Kidney (tissue), 13 donors: ENCODE measurements at regions not wholly inside any gene's neighbourhood (a gene's known extent, or its start where the extent isn't known, plus 50 kb on each side); places are given as distances from the start of the nearest gene placed in this dataset.
"Not testable (repeated sequence)": the region's sequence is repeated elsewhere in the genome, so short reads cannot be mapped to it uniquely, and the experiment has no call there.

Experiments
- DNase-seq, 5 donors: peaks; one replicate each; pipeline ENCODE4 v3.0.0-alpha.2; 2013 to 2020
- FAIRE-seq: peaks from 2 replicates; lab custom pipeline; 2012; peaks lifted over from hg19 to GRCh38; lab: Jason Lieb, UNC
- H3K27ac ChIP-seq, 2 donors: one replicate each; pipeline ENCODE4 v1.7.0; 2013; ENCODE audit warnings: low read depth in 2 of 2, low read length in 2 of 2, inconsistent platforms in 1 of 2
- H3K27me3 ChIP-seq: one replicate; pipeline ENCODE4 v1.7.1; 2013; ENCODE audit warnings: low read length, inconsistent platforms; ENCODE audit not compliant: control insufficient read depth, insufficient read depth
- H3K36me3 ChIP-seq, 3 donors: one replicate each; pipeline versions ENCODE4 v1.7.0 to v1.7.1; 2013; ENCODE audit warnings: low read length in 3 of 3, control low read depth in 1 of 3, inconsistent platforms in 1 of 3; ENCODE audit not compliant: insufficient read depth in 3 of 3, control insufficient read depth in 2 of 3
- H3K4me1 ChIP-seq, 3 donors: one replicate each; pipeline versions ENCODE4 v1.7.0 to v1.7.1; 2013; ENCODE audit warnings: low read length in 3 of 3, inconsistent platforms in 1 of 3, low read depth in 1 of 3; ENCODE audit not compliant: control insufficient read depth in 2 of 3, insufficient read depth in 2 of 3
- H3K4me3 ChIP-seq, 3 donors: one replicate each; pipeline versions ENCODE4 v1.7.0 to v1.8.1; 2013; ENCODE audit warnings: low read length in 3 of 3, control low read depth in 1 of 3, inconsistent platforms in 1 of 3
- H3K9ac ChIP-seq, 3 donors: one replicate each; pipeline versions ENCODE4 v1.7.0 to v1.7.1; 2013; ENCODE audit warnings: low read length in 3 of 3, control low read depth in 1 of 3, inconsistent platforms in 1 of 3
- H3K9me3 ChIP-seq, 3 donors: one replicate each; pipeline versions ENCODE4 v1.7.0 to v1.7.1; 2013; ENCODE audit warnings: low read length in 3 of 3, control low read depth in 1 of 3, inconsistent platforms in 1 of 3; ENCODE audit not compliant: control insufficient read depth in 2 of 3, insufficient read depth in 1 of 3
- intact Hi-C: fragments of 100-400 bp; cut with DNase I; formaldehyde crosslinking; loops from one replicate; pipeline ENCODE4 v1.11.1; 2022
- TF ChIP-seq, protein P1 (sequence below): IDR thresholded peaks from 3 replicates; pipeline ENCODE4 v1.5.1; 2012; ENCODE audit warnings: mild to moderate bottlenecking, moderate library complexity, borderline replicate concordance; ENCODE audit not compliant: insufficient read depth; ENCODE audit errors: extremely low read depth
- donor health status: control.
- donor health status: control.
- donor health status: control.
- donor health status: control.
- donor health status: control.
- donor health status: DM: yes; HTN: yes; CAD: no.
- donor health status: Normal renal cell carcinoma (clear cell type).

DNA sequence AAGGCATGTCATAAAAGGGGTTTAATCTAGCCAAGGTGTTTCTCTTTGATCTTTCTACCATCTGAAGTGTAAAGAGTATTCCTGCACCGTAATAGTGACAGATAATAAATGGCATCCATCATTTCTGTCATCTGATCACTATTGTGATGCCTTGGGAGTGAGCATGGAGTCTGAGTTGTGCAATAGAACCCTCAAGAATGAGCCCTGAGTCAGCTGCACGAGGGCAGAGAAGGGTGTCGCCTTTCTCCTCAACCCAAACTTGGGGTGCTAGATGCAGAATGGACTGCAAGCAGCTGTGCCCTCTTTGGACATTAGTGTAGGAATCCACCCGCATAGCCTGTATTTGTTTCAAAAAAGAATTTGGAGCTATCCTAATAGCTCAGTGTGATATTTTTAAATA, 115.2 kb downstream of the ZNF37A start:
- H3K4me1 ChIP-seq: no peaks in the 10 kb centered on the region
- H3K36me3 ChIP-seq: no peaks in the 10 kb centered on the region
- no peak for DNase-seq
- no peak overlapping the region for H3K9ac ChIP-seq
- peaks cover 0 to 3% (median 1%) of the 10 kb centered on the region in 3 donors for H3K9me3 ChIP-seq
- FAIRE-seq: no peak
- H3K27me3 ChIP-seq: no peaks in the 10 kb centered on the region
- H3K27ac ChIP-seq: no peak overlapping the region
- H3K4me3 ChIP-seq: no peak overlapping the region
- intact Hi-C loops: no loop called here
- TF ChIP-seq, protein P1, sequence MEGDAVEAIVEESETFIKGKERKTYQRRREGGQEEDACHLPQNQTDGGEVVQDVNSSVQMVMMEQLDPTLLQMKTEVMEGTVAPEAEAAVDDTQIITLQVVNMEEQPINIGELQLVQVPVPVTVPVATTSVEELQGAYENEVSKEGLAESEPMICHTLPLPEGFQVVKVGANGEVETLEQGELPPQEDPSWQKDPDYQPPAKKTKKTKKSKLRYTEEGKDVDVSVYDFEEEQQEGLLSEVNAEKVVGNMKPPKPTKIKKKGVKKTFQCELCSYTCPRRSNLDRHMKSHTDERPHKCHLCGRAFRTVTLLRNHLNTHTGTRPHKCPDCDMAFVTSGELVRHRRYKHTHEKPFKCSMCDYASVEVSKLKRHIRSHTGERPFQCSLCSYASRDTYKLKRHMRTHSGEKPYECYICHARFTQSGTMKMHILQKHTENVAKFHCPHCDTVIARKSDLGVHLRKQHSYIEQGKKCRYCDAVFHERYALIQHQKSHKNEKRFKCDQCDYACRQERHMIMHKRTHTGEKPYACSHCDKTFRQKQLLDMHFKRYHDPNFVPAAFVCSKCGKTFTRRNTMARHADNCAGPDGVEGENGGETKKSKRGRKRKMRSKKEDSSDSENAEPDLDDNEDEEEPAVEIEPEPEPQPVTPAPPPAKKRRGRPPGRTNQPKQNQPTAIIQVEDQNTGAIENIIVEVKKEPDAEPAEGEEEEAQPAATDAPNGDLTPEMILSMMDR: no peak

DNA sequence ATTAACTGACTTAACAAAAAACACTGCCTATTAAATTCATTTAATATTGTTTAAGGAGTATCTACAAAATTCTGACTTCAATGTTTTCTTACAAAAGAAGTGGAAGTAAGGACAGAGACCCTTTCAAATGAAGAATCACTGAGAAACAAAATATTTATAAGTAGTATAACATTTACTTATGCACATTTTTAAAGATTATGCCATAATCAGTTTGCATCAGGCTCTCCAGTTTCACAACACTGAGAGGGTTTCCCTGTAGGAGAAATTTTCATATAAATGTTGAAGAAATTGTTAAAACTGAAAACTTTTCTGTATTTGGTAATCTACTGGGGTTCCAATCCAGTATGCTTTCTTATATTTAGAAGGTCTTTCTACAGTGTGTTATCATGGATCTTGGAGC, 115.6 kb downstream of the ZNF37A start:
- H3K27me3 ChIP-seq, H3K27ac ChIP-seq, H3K9ac ChIP-seq, H3K36me3 ChIP-seq, H3K4me1 ChIP-seq, H3K4me3 ChIP-seq, DNase-seq, intact Hi-C loops, H3K9me3 ChIP-seq: not testable (repeated sequence)
- peak; percentile 21 for FAIRE-seq

DNA sequence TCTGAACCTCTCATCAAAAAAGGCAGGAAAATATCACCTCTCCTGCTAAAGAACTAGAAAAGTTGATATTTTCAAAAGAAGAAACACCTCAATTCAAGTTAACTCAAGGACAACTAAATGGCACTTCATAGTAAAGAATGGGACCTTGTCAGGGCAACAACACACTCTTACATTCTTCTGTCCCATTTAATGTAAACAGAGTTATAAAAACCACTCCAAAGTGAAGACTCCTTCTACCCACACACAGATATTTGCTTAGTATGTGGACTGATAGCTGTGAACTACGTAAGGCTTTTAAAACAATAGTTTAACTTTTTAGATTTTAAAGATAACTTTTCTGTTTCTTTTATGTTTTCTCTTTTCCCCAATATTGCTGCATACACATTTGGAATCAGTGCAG, 118.3 kb downstream of the ZNF37A start:
- no peaks in the 10 kb centered on the region for H3K9me3 ChIP-seq
- no peaks in the 10 kb centered on the region for H3K36me3 ChIP-seq
- no peaks in the 10 kb centered on the region for H3K27me3 ChIP-seq
- H3K4me3 ChIP-seq: no peak overlapping the region
- no peak overlapping the region for H3K27ac ChIP-seq
- DNase-seq: no peak
- intact Hi-C loops: no loop called here
- FAIRE-seq: no peak
- no peaks in the 10 kb centered on the region for H3K4me1 ChIP-seq
- TF ChIP-seq, protein P1: no peak
- no peak overlapping the region for H3K9ac ChIP-seq

DNA sequence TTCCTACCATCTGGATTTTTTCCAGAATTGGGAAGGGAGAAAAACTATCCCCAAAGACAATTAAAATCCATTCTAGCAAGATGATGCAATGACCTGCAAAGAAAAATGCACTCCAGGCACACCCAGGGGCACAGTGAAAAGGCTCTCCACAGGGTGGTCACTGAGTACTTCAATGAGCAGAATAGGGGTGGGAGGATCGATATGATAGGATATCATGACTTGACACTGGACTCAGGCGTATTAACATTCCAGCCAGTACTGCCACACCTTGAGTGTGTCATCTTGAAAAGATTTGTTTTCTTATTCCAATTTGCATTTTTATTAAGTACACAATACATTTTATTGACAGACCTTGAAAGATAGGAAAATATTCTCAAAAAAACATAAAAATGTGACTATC, 132.2 kb downstream of the ZNF37A start:
- Histone ChIP-seq H3K9ac (no peak overlapping the region), H3K27ac (no peak overlapping the region), H3K27me3 (no peaks in the 10 kb centered on the region), H3K36me3 (no peaks in the 10 kb centered on the region), H3K4me3 (no peak overlapping the region), H3K9me3 (peaks cover 0 to 5% (median 0%) of the 10 kb centered on the region in 3 donors), H3K4me1 (no peaks in the 10 kb centered on the region)
- FAIRE-seq: no peak
- no peak for DNase-seq
- intact Hi-C loops: no loop called here
- TF ChIP-seq, protein P1: no peak
